A549 (cell line): ENCODE measurements at regions not wholly inside any gene's neighbourhood (a gene's known extent, or its start where the extent isn't known, plus 50 kb on each side); places are given as distances from the start of the nearest gene placed in this dataset.

Source experiments
- ATAC-seq, 2 experiments: fragments of 200-7000 bp in 1 of 2; fragments of >200 bp in 1 of 2; cut with Nextera tagmentation in 1 of 2; cut with Tn5 transposase in 1 of 2; 3 replicates each; pipeline versions ENCODE4 v1.8.0 to v1.9.1; 2018 to 2020; ENCODE audit warnings: mild to moderate bottlenecking in 1 of 2, moderate library complexity in 1 of 2
- CTCF ChIA-PET: fragments of 300-600 bp; sonication (Branson Sonifier 250); formaldehyde crosslinking; extraction: SDS; loops from one replicate; lab custom pipeline; 2021; ENCODE audit warnings: antibody characterized with exemption, inconsistent platforms; lab: Yijun Ruan, JAX
- POLR2A ChIA-PET: fragments of 350-600 bp; formaldehyde crosslinking; extraction: SDS; loops from one replicate; lab custom pipeline; 2021; ENCODE audit warnings: antibody characterized with exemption, inconsistent platforms; lab: Yijun Ruan, JAX
- DNase-seq, 2 experiments: peaks; one replicate each; pipeline versions ENCODE4 v3.0.0 to v3.0.0-alpha.2; 2011 to 2016; ENCODE audit warnings: low read depth in 1 of 2, low spot score in 1 of 2
- FAIRE-seq: peaks from 2 replicates; lab custom pipeline; 2011; peaks lifted over from hg19 to GRCh38; lab: Jason Lieb, UNC
- H3K27ac ChIP-seq, 2 experiments: fragments of >200 bp; sonication (Bioruptor Twin); formaldehyde crosslinking; 3 replicates each; pipeline ENCODE4 v1.5.1; 2016 to 2017
- H3K4me1 ChIP-seq: fragments of >200 bp; sonication (Bioruptor Twin); formaldehyde crosslinking; 3 replicates; pipeline ENCODE4 v1.6.1; 2016
- H3K4me2 ChIP-seq: fragments of >200 bp; sonication (Bioruptor Twin); formaldehyde crosslinking; 3 replicates; pipeline ENCODE4 v1.6.1; 2016
- H3K4me3 ChIP-seq: fragments of >200 bp; sonication (Bioruptor Twin); formaldehyde crosslinking; 3 replicates; pipeline ENCODE4 v1.5.1; 2016
- H3K9me3 ChIP-seq: fragments of >200 bp; sonication (Bioruptor Twin); formaldehyde crosslinking; 3 replicates; pipeline ENCODE4 v1.6.1; 2016
- BCL3 ChIP-seq: fragments of >200 bp; sonication (Bioruptor Twin); formaldehyde crosslinking; IDR thresholded peaks from 3 replicates; pipeline ENCODE4 v1.6.1; 2016
- CHD2 ChIP-seq: fragments of 150-350 bp; IDR thresholded peaks from 2 replicates; pipeline ENCODE4 v1.6.1; 2014; ENCODE audit warnings: low read length; ENCODE audit not compliant: partially characterized antibody
- CTCF ChIP-seq: fragments of >200 bp; sonication (Bioruptor Twin); formaldehyde crosslinking; IDR thresholded peaks from 3 replicates; pipeline ENCODE4 v1.5.1; 2016
- E2F6 ChIP-seq: IDR thresholded peaks from 2 replicates; pipeline ENCODE4 v1.6.1; 2012; ENCODE audit warnings: low read depth, borderline replicate concordance
- FOSB ChIP-seq: fragments of 250-450 bp; sonication (Bioruptor Pico); IDR thresholded peaks from 2 replicates; pipeline ENCODE4 v1.5.0; 2020; ENCODE audit warnings: mild to moderate bottlenecking, moderate library complexity
- HMGXB4 ChIP-seq: fragments of 250-450 bp; sonication (Bioruptor Pico); IDR thresholded peaks from 2 replicates; pipeline ENCODE4 v1.5.0; 2021; ENCODE audit warnings: mild to moderate bottlenecking, moderate library complexity, borderline replicate concordance
- JUN ChIP-seq, 2 experiments: fragments of >200 bp; sonication (Bioruptor Twin); formaldehyde crosslinking; IDR thresholded peaks; 2 replicates in 1 of 2; 3 replicates in 1 of 2; pipeline ENCODE4 v1.6.1; 2016 to 2017
- KDM1A ChIP-seq: fragments of 200-600 bp; sonication (generic); IDR thresholded peaks from 2 replicates; pipeline ENCODE4 v1.6.1; 2016; ENCODE audit warnings: low read depth, mild to moderate bottlenecking
- MAFK ChIP-seq: fragments of 450-650 bp; IDR thresholded peaks from 2 replicates; pipeline ENCODE4 v1.6.1; 2014; ENCODE audit not compliant: partially characterized antibody
- MAZ ChIP-seq: fragments of 150-350 bp; IDR thresholded peaks from 2 replicates; pipeline ENCODE4 v1.6.1; 2014; ENCODE audit warnings: antibody characterized with exemption, low read depth, low read length, borderline replicate concordance
- MYC ChIP-seq: IDR thresholded peaks from 2 replicates; pipeline ENCODE4 v1.6.1; 2012; ENCODE audit warnings: mild to moderate bottlenecking, inconsistent platforms, low read length, improper control_type of control experiment, borderline replicate concordance
- NFE2L2 ChIP-seq: fragments of 150-350 bp; conservative IDR thresholded peaks from 2 replicates; pipeline ENCODE4 v1.6.1; 2014; ENCODE audit warnings: low read length
- SREBF2 ChIP-seq: fragments of 450-650 bp; IDR thresholded peaks from 2 replicates; pipeline ENCODE4 v1.6.1; 2014; ENCODE audit warnings: mild to moderate bottlenecking, moderate library complexity
- WGBS: methylation state at CpG from one replicate; pipeline ENCODE4 v1.1.6; 2017; ENCODE audit errors: missing lambda C conversion rate; 5-methylcytosine and 5-hydroxymethylcytosine counted together

- Histone ChIP-seq H3K4me2 (no peak overlapping the region), H3K27ac (0 out of 6 replicates have a peak overlapping the region, but pooled peaks of 1 of the 2 experiments have one; percentile 2), H3K4me3 (no peak overlapping the region), H3K9me3 (no peaks in the 10 kb centered on the region), H3K4me1 (peaks cover 9% of the 10 kb centered on the region)
- 39% methylated on average over 4 of the region's 4 CpGs for WGBS
- no peak for TF ChIP-seq MAZ
- no peak for TF ChIP-seq NFE2L2
- no peak for TF ChIP-seq E2F6
- TF ChIP-seq MYC = no peak
- no peak for DNase-seq
- ATAC-seq = no peak
- CTCF ChIA-PET = interaction anchor here (1.5 kb wide), 1 partner anchor 254 kb away, joined by 4 read pairs; no protein-coding TSS in a partner anchor
- POLR2A ChIA-PET = no interaction called here
- no peak for FAIRE-seq
These were observed 146.0 kb upstream of the NAMPT start for GRCh38 chr7:106430535-106431455.

- TF ChIP-seq KDM1A (no peak), HMGXB4 (CRISPR knock-in tag) (no peak), BCL3 (no peak), CTCF (no peak)
- 59% methylated on average over 4 of the region's 4 CpGs for WGBS
- Histone ChIP-seq H3K4me3 (no peak overlapping the region), H3K9me3 (no peaks in the 10 kb centered on the region), H3K4me1 (peaks cover 16% of the 10 kb centered on the region), H3K4me2 (no peak overlapping the region), H3K27ac (peak overlapping the region in 1 of 2 experiments; percentile 22; a peak in 1 of 6 replicates)
- POLR2A ChIA-PET = no interaction called here
- DNase-seq (no peak), FAIRE-seq (no peak), ATAC-seq (no peak)
- CTCF ChIA-PET = no interaction called here
These were observed 145.3 kb upstream of the NAMPT start for GRCh38 chr7:106430103-106430502.

GRCh38 chr7:106426803-106427202, 142.0 kb upstream of the NAMPT start:
- DNase-seq (no peak), FAIRE-seq (no peak), ATAC-seq (no peak)
- TF ChIP-seq MAFK = no peak
- no peak for TF ChIP-seq CHD2
- TF ChIP-seq HMGXB4 (CRISPR knock-in tag) = no peak
- TF ChIP-seq JUN (IDR thresholded peaks at IDR 0.05) = no peak
- TF ChIP-seq E2F6 = no peak
- no peak for TF ChIP-seq FOSB (CRISPR knock-in tag)
- TF ChIP-seq SREBF2 = no peak
- no peak overlapping the region for H3K4me2 ChIP-seq
- peak overlapping the region; percentile 82 to 90; a peak in 5 of 6 replicates for H3K27ac ChIP-seq
- ChIA-PET POLR2A (no interaction called here), CTCF (interaction anchor here (3.3 kb wide), 1 partner anchor 36 kb away, joined by 10 read pairs; no protein-coding TSS in a partner anchor)
- peaks cover 30% of the 10 kb centered on the region for H3K4me1 ChIP-seq
- no peak overlapping the region for H3K4me3 ChIP-seq
- H3K9me3 ChIP-seq = no peaks in the 10 kb centered on the region
- WGBS = 80% methylated on average over 7 of the region's 7 CpGs
